HEK293 (cell line): ENCODE measurements at regions not wholly inside any gene's neighbourhood (a gene's known extent, or its start where the extent isn't known, plus 50 kb on each side); places are given as distances from the start of the nearest gene placed in this dataset.

Source experiments
- CTCF ChIA-PET: fragments of 350-600 bp; formaldehyde crosslinking; extraction: SDS; loops from one replicate; lab custom pipeline; 2021; ENCODE audit warnings: antibody characterized with exemption; lab: Yijun Ruan, JAX
- POLR2A ChIA-PET: fragments of 300-600 bp; formaldehyde crosslinking; extraction: SDS; loops from one replicate; lab custom pipeline; 2020; ENCODE audit warnings: antibody characterized with exemption, inconsistent platforms; lab: Yijun Ruan, JAX
- H3K27ac ChIP-seq: fragments of 200-500 bp; sonication (Bioruptor generic); 2 replicates; pipeline ENCODE4 v1.5.1; 2014; ENCODE audit warnings: low read depth, low read length, control low read depth, inconsistent platforms; ENCODE audit errors: extremely low read depth
- H3K36me3 ChIP-seq, 2 experiments: fragments of 200-500 bp in 1 of 2; sonication (Bioruptor generic) in 1 of 2; 1 replicate in 1 of 2; 2 replicates in 1 of 2; pipeline ENCODE4 v1.5.1; 2014 to 2017; ENCODE audit warnings: inconsistent platforms in 2 of 2, low read length in 2 of 2; ENCODE audit not compliant: control insufficient read depth in 2 of 2, insufficient read depth in 1 of 2
- H3K4me1 ChIP-seq: fragments of 200-500 bp; sonication (Bioruptor generic); 2 replicates; pipeline ENCODE4 v1.5.1; 2014; ENCODE audit warnings: mild to moderate bottlenecking, low read length, inconsistent platforms; ENCODE audit not compliant: control insufficient read depth, insufficient read depth
- H3K4me3 ChIP-seq: 2 replicates; pipeline ENCODE4 v1.5.1; 2011; ENCODE audit warnings: low read depth, mild to moderate bottlenecking, control low read depth, low read length, moderate library complexity
- H3K9me3 ChIP-seq: fragments of 200-500 bp; sonication (Bioruptor generic); 2 replicates; pipeline ENCODE4 v1.5.1; 2014; ENCODE audit warnings: low read depth, low read length, inconsistent platforms; ENCODE audit not compliant: control insufficient read depth, insufficient read depth
- HOXC10 ChIP-seq: sonication (generic); formaldehyde crosslinking; IDR thresholded peaks from 2 replicates; pipeline ENCODE4 v1.8.1; 2023; ENCODE audit warnings: mild to moderate bottlenecking, missing genetic modification reagents
- MYNN ChIP-seq: fragments of 450-650 bp; formaldehyde crosslinking; IDR thresholded peaks from 2 replicates; pipeline ENCODE4 v1.5.1; 2016; ENCODE audit warnings: missing biosample characterization, missing genetic modification characterization, borderline replicate concordance
- ZBTB8A ChIP-seq: fragments of 450-650 bp; formaldehyde crosslinking; IDR thresholded peaks from 2 replicates; pipeline ENCODE4 v1.5.1; 2016; ENCODE audit warnings: missing biosample characterization, missing genetic modification characterization
- ZFP41 ChIP-seq: fragments of 450-650 bp; formaldehyde crosslinking; IDR thresholded peaks from 2 replicates; pipeline ENCODE4 v1.5.1; 2016; ENCODE audit warnings: missing biosample characterization, missing genetic modification characterization, borderline replicate concordance
- ZNF114 ChIP-seq: fragments of 450-650 bp; formaldehyde crosslinking; IDR thresholded peaks from 2 replicates; pipeline ENCODE4 v1.5.0; 2017; ENCODE audit warnings: missing biosample characterization, missing genetic modification characterization
- ZNF133 ChIP-seq: fragments of 450-650 bp; formaldehyde crosslinking; IDR thresholded peaks from 2 replicates; pipeline ENCODE4 v1.5.1; 2016; ENCODE audit warnings: missing biosample characterization, missing genetic modification characterization
- ZNF169 ChIP-seq: fragments of 450-650 bp; formaldehyde crosslinking; IDR thresholded peaks from 2 replicates; pipeline ENCODE4 v1.5.1; 2016; ENCODE audit warnings: missing biosample characterization, missing genetic modification characterization
- ZNF23 ChIP-seq: fragments of 450-650 bp; formaldehyde crosslinking; IDR thresholded peaks from 2 replicates; pipeline ENCODE4 v1.5.1; 2016; ENCODE audit warnings: missing biosample characterization, missing genetic modification characterization, borderline replicate concordance
- ZNF274 ChIP-seq, 2 experiments: fragments of 200-500 bp in 1 of 2; fragments of 450-650 bp in 1 of 2; sonication (Bioruptor generic) in 1 of 2; formaldehyde crosslinking in 1 of 2; IDR thresholded peaks; 2 replicates each; pipeline versions ENCODE4 v1.5.1 to v1.6.1; 2014 to 2016; ENCODE audit warnings: borderline replicate concordance in 1 of 2, inconsistent platforms in 1 of 2, low read length in 1 of 2, missing biosample characterization in 1 of 2, missing genetic modification characterization in 1 of 2
- ZNF426 ChIP-seq: fragments of 450-650 bp; formaldehyde crosslinking; IDR thresholded peaks from 2 replicates; pipeline ENCODE4 v1.5.1; 2017; ENCODE audit warnings: missing biosample characterization, missing genetic modification characterization, mild to moderate bottlenecking, inconsistent platforms, moderate library complexity
- ZNF600 ChIP-seq: fragments of 450-650 bp; formaldehyde crosslinking; IDR thresholded peaks from 2 replicates; pipeline ENCODE4 v1.5.1; 2016; ENCODE audit warnings: missing biosample characterization, missing genetic modification characterization
- ZNF792 ChIP-seq: fragments of 450-650 bp; formaldehyde crosslinking; IDR thresholded peaks from 2 replicates; pipeline ENCODE4 v1.5.1; 2016; ENCODE audit warnings: missing biosample characterization, missing genetic modification characterization
- ZSCAN23 ChIP-seq: fragments of 450-650 bp; formaldehyde crosslinking; IDR thresholded peaks from 2 replicates; pipeline ENCODE4 v1.5.1; 2016; ENCODE audit warnings: missing biosample characterization, missing genetic modification characterization
- TF ChIP-seq, protein P1 (sequence below): fragments of 450-650 bp; formaldehyde crosslinking; IDR thresholded peaks from 2 replicates; pipeline ENCODE4 v1.5.1; 2016; ENCODE audit warnings: missing biosample characterization, missing genetic modification characterization, borderline replicate concordance
- TF ChIP-seq, protein P2 (sequence below): fragments of 450-650 bp; formaldehyde crosslinking; IDR thresholded peaks from 2 replicates; pipeline ENCODE4 v1.5.1; 2016; ENCODE audit warnings: missing biosample characterization, missing genetic modification characterization
- TF ChIP-seq, protein P3 (sequence below): fragments of 450-650 bp; formaldehyde crosslinking; IDR thresholded peaks from 2 replicates; pipeline ENCODE4 v1.5.1; 2017; ENCODE audit warnings: missing biosample characterization, missing genetic modification characterization
- TF ChIP-seq, protein P4 (sequence below): fragments of 450-650 bp; formaldehyde crosslinking; IDR thresholded peaks from 2 replicates; pipeline ENCODE4 v1.5.1; 2016; ENCODE audit warnings: missing biosample characterization, missing genetic modification characterization, borderline replicate concordance

DNA sequence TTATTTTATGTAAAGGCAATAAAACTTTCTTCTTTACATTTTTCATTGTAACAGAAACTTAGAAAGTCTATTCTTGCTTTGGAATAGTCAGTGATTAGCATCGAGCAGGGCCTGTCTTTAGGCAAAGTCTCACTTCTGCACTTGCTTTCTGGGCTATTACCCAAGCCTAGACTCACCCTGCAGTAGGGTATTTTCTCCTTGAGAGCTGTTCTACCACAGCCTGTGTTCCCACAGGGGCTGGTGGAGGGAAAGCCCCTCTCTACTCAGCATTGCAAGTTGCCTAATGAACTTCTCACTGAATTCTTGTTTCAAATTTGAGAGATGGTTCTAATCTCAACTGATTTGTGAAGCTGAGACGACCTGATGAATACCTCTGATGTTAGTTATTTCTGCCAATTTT, 111.7 kb upstream of the KLHL14 start:
- TF ChIP-seq ZBTB8A (tag by site-specific recombination) (no peak), ZFP41 (no peak), ZNF274 (IDR thresholded peaks at IDR 0.05; ENCODE audit: low read length) (no peak), ZNF274 (tag by site-specific recombination; IDR thresholded peaks at IDR 0.05; ENCODE audit: borderline replicate concordance) (no peak)
- H3K4me1 ChIP-seq = no peaks in the 10 kb centered on the region
- CTCF ChIA-PET = no interaction called here
- H3K27ac ChIP-seq = no peak overlapping the region
- H3K36me3 ChIP-seq = no peaks in the 10 kb centered on the region
- no peaks in the 10 kb centered on the region for H3K9me3 ChIP-seq
- POLR2A ChIA-PET = no interaction called here
- no peak overlapping the region for H3K4me3 ChIP-seq

DNA sequence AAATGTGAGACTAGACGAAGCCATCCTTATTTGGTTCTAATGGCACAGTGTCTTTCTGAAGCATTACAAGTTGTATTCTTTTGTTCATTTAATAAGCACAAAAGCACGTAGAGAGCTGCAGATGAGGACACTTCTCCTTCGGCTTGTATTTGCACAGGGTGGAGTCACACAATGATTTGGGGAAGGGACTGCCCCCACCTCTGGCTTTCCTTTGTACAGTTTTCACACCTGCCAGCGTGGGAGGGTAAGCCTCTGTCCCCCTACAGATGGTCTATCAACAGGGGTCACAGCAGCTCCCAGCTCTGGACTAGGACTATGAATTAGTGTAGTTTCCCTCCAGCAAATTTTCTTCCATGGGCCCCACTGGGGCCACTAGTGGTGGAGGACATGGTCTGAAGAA, 108.2 kb upstream of the KLHL14 start:
- Histone ChIP-seq H3K9me3 (no peaks in the 10 kb centered on the region), H3K4me3 (no peak overlapping the region), H3K4me1 (no peaks in the 10 kb centered on the region), H3K27ac (no peak overlapping the region), H3K36me3 (no peaks in the 10 kb centered on the region)
- ChIA-PET CTCF (no interaction called here), POLR2A (no interaction called here)
- no peak for TF ChIP-seq HOXC10 (CRISPR knock-in tag)
- TF ChIP-seq, protein P1, sequence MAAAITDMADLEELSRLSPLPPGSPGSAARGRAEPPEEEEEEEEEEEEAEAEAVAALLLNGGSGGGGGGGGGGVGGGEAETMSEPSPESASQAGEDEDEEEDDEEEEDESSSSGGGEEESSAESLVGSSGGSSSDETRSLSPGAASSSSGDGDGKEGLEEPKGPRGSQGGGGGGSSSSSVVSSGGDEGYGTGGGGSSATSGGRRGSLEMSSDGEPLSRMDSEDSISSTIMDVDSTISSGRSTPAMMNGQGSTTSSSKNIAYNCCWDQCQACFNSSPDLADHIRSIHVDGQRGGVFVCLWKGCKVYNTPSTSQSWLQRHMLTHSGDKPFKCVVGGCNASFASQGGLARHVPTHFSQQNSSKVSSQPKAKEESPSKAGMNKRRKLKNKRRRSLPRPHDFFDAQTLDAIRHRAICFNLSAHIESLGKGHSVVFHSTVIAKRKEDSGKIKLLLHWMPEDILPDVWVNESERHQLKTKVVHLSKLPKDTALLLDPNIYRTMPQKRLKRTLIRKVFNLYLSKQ (tag by site-specific recombination) = no peak
- TF ChIP-seq, protein P2, sequence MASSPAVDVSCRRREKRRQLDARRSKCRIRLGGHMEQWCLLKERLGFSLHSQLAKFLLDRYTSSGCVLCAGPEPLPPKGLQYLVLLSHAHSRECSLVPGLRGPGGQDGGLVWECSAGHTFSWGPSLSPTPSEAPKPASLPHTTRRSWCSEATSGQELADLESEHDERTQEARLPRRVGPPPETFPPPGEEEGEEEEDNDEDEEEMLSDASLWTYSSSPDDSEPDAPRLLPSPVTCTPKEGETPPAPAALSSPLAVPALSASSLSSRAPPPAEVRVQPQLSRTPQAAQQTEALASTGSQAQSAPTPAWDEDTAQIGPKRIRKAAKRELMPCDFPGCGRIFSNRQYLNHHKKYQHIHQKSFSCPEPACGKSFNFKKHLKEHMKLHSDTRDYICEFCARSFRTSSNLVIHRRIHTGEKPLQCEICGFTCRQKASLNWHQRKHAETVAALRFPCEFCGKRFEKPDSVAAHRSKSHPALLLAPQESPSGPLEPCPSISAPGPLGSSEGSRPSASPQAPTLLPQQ (tag by site-specific recombination) = no peak
- no peak for TF ChIP-seq ZSCAN23 (tag by site-specific recombination)
- no peak for TF ChIP-seq ZNF169 (tag by site-specific recombination)
- TF ChIP-seq, protein P3, sequence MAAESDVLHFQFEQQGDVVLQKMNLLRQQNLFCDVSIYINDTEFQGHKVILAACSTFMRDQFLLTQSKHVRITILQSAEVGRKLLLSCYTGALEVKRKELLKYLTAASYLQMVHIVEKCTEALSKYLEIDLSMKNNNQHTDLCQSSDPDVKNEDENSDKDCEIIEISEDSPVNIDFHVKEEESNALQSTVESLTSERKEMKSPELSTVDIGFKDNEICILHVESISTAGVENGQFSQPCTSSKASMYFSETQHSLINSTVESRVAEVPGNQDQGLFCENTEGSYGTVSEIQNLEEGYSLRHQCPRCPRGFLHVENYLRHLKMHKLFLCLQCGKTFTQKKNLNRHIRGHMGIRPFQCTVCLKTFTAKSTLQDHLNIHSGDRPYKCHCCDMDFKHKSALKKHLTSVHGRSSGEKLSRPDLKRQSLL (tag by site-specific recombination) = no peak
- TF ChIP-seq, protein P4, sequence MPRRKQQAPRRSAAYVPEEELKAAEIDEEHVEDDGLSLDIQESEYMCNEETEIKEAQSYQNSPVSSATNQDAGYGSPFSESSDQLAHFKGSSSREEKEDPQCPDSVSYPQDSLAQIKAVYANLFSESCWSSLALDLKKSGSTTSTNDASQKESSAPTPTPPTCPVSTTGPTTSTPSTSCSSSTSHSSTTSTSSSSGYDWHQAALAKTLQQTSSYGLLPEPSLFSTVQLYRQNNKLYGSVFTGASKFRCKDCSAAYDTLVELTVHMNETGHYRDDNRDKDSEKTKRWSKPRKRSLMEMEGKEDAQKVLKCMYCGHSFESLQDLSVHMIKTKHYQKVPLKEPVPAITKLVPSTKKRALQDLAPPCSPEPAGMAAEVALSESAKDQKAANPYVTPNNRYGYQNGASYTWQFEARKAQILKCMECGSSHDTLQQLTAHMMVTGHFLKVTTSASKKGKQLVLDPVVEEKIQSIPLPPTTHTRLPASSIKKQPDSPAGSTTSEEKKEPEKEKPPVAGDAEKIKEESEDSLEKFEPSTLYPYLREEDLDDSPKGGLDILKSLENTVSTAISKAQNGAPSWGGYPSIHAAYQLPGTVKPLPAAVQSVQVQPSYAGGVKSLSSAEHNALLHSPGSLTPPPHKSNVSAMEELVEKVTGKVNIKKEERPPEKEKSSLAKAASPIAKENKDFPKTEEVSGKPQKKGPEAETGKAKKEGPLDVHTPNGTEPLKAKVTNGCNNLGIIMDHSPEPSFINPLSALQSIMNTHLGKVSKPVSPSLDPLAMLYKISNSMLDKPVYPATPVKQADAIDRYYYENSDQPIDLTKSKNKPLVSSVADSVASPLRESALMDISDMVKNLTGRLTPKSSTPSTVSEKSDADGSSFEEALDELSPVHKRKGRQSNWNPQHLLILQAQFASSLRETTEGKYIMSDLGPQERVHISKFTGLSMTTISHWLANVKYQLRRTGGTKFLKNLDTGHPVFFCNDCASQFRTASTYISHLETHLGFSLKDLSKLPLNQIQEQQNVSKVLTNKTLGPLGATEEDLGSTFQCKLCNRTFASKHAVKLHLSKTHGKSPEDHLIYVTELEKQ = no peak
- TF ChIP-seq ZNF23 (tag by site-specific recombination) = no peak
- no peak for TF ChIP-seq MYNN (tag by site-specific recombination)
- TF ChIP-seq ZNF792 (tag by site-specific recombination) = no peak
- TF ChIP-seq ZNF133 (tag by site-specific recombination) = no peak
- no peak for TF ChIP-seq ZNF600
- no peak for TF ChIP-seq ZFP41
- TF ChIP-seq ZNF426 (tag by site-specific recombination) = no peak
- TF ChIP-seq ZNF114 (tag by site-specific recombination) = no peak
